Neural crest cell (in vitro differentiated cells): ENCODE measurements at regions not wholly inside any gene's neighbourhood (a gene's known extent, or its start where the extent isn't known, plus 50 kb on each side); places are given as distances from the start of the nearest gene placed in this dataset.

Source experiments
- DNase-seq: peaks from one replicate; pipeline ENCODE4 v3.0.0; 2021; ENCODE audit warnings: low read depth, mixed read lengths, low spot score
- H3K27ac Mint-ChIP-seq: one replicate; pipeline ENCODE4 v1.8.0; 2021; ENCODE audit warnings: mild to moderate bottlenecking, mixed read lengths; ENCODE audit not compliant: unreplicated experiment
- H3K27me3 Mint-ChIP-seq: 2 replicates; pipeline ENCODE4 v1.8.0; 2021; ENCODE audit warnings: low read depth, mild to moderate bottlenecking, mixed read lengths
- H3K36me3 Mint-ChIP-seq: 2 replicates; pipeline ENCODE4 v1.8.0; 2021; ENCODE audit warnings: low read depth, mild to moderate bottlenecking, mixed read lengths
- H3K4me1 Mint-ChIP-seq: 2 replicates; pipeline ENCODE4 v1.8.0; 2021; ENCODE audit warnings: mixed read lengths
- H3K4me3 Mint-ChIP-seq: one replicate; pipeline ENCODE4 v1.8.0; 2021; ENCODE audit warnings: mild to moderate bottlenecking, mixed read lengths
- H3K9me3 Mint-ChIP-seq: 2 replicates; pipeline ENCODE4 v1.8.0; 2021; ENCODE audit warnings: mixed read lengths
- CTCF ChIP-seq: fragments of 200-600 bp; sonication (generic); conservative IDR thresholded peaks from 2 replicates; pipeline ENCODE4 v1.5.0; 2021; ENCODE audit warnings: antibody characterized with exemption, mild to moderate bottlenecking

GRCh38 chr21:26777166-26777565 is 68.0 kb downstream of the ADAMTS1 start:
- no peaks in the 10 kb centered on the region for H3K36me3 Mint-ChIP-seq
- TF ChIP-seq CTCF, result no peak
- H3K4me3 Mint-ChIP-seq, result no peak overlapping the region
- no peaks in the 10 kb centered on the region for H3K27me3 Mint-ChIP-seq
- H3K4me1 Mint-ChIP-seq, result no peaks in the 10 kb centered on the region
- H3K9me3 Mint-ChIP-seq, result peaks cover 4% of the 10 kb centered on the region
- H3K27ac Mint-ChIP-seq, result no peak overlapping the region
- DNase-seq, result no peak

GRCh38 chr21:26776310-26777021 is 68.7 kb downstream of the ADAMTS1 start:
- Mint-ChIP-seq H3K27ac (no peak overlapping the region), H3K4me3 (no peak overlapping the region), H3K36me3 (no peaks in the 10 kb centered on the region), H3K27me3 (no peaks in the 10 kb centered on the region), H3K9me3 (peaks cover 4% of the 10 kb centered on the region), H3K4me1 (no peaks in the 10 kb centered on the region)
- TF ChIP-seq CTCF, result no peak
- DNase-seq, result no peak

GRCh38 chr21:26773058-26773457 is 72.2 kb downstream of the ADAMTS1 start:
- DNase-seq, result no peak
- Mint-ChIP-seq H3K4me3 (no peak overlapping the region), H3K36me3 (no peaks in the 10 kb centered on the region), H3K9me3 (no peaks in the 10 kb centered on the region), H3K4me1 (no peaks in the 10 kb centered on the region), H3K27ac (no peak overlapping the region), H3K27me3 (no peaks in the 10 kb centered on the region)
- no peak for TF ChIP-seq CTCF

GRCh38 chr21:26769613-26770188 is 75.5 kb downstream of the ADAMTS1 start:
- Mint-ChIP-seq H3K4me3 (no peak overlapping the region), H3K27ac (no peak overlapping the region), H3K4me1 (no peaks in the 10 kb centered on the region), H3K9me3 (no peaks in the 10 kb centered on the region), H3K27me3 (no peaks in the 10 kb centered on the region), H3K36me3 (no peaks in the 10 kb centered on the region)
- peak; percentile 75 for TF ChIP-seq CTCF
- DNase-seq, result no peak

- Mint-ChIP-seq H3K9me3 (peaks cover 3% of the 10 kb centered on the region), H3K4me3 (no peak overlapping the region), H3K36me3 (no peaks in the 10 kb centered on the region), H3K27me3 (no peaks in the 10 kb centered on the region), H3K4me1 (no peaks in the 10 kb centered on the region), H3K27ac (no peak overlapping the region)
- DNase-seq, result no peak
- TF ChIP-seq CTCF, result no peak
Observed at GRCh38 chr21:26766826-26767325, 78.3 kb downstream of the ADAMTS1 start.
